Stimulated activated naive B cell treated with anti-CD40 and anti-IgM and Interleukin-4, amounts not matched to agents 10 μg/mL and 1 μg/mL and 100 μg/mL, for 72 hours (primary cell): ENCODE measurements at regions not wholly inside any gene's neighbourhood (a gene's known extent, or its start where the extent isn't known, plus 50 kb on each side); places are given as distances from the start of the nearest gene placed in this dataset.
"Not testable (repeated sequence)": the region's sequence is repeated elsewhere in the genome, so short reads cannot be mapped to it uniquely, and the experiment has no call there.

Experiments
- ATAC-seq, 2 donors: fragments of 150-1000 bp; cut with Tn5 transposase; replicated peaks; 2 replicates each; pipeline ENCODE4 v1.10.0; 2021; ENCODE audit warnings: moderate library complexity in 1 of 2
- DNase-seq: peaks from one replicate; pipeline ENCODE4 v3.0.0; 2021
- H3K27ac Mint-ChIP-seq: one replicate; pipeline ENCODE4 v1.8.0; 2022; ENCODE audit warnings: mild to moderate bottlenecking, mixed read lengths
- H3K27me3 Mint-ChIP-seq, 2 donors: one replicate each; pipeline ENCODE4 v1.8.0; 2022; ENCODE audit warnings: mixed read lengths in 2 of 2
- H3K36me3 Mint-ChIP-seq, 2 donors: one replicate each; pipeline ENCODE4 v1.8.0; 2022; ENCODE audit warnings: mixed read lengths in 2 of 2, mild to moderate bottlenecking in 1 of 2
- H3K4me1 Mint-ChIP-seq, 2 donors: one replicate each; pipeline ENCODE4 v1.8.0; 2022; ENCODE audit warnings: mixed read lengths in 2 of 2, mild to moderate bottlenecking in 1 of 2
- H3K4me3 Mint-ChIP-seq, 2 donors: one replicate each; pipeline ENCODE4 v1.8.0; 2022; ENCODE audit warnings: mild to moderate bottlenecking in 2 of 2, mixed read lengths in 2 of 2, moderate library complexity in 1 of 2
- H3K9me3 Mint-ChIP-seq, 2 donors: one replicate each; pipeline ENCODE4 v1.8.0; 2022; ENCODE audit warnings: mixed read lengths in 2 of 2, mild to moderate bottlenecking in 1 of 2

- H3K36me3 Mint-ChIP-seq, result no peaks in the 10 kb centered on the region
- peaks cover 27 to 28% of the 10 kb centered on the region in 2 donors for H3K27me3 Mint-ChIP-seq
- ATAC-seq, result peak; percentile 76
- H3K9me3 Mint-ChIP-seq, result no peaks in the 10 kb centered on the region
- H3K27ac Mint-ChIP-seq, result peak overlapping the region; percentile 21
- no peaks in the 10 kb centered on the region for H3K4me1 Mint-ChIP-seq
- no peak overlapping the region for H3K4me3 Mint-ChIP-seq
- peak; percentile 6 for DNase-seq
Measured at GRCh38 chr1:4172644-4173599, 272.9 kb upstream of the C1orf174 start.

GRCh38 chr1:4173731-4174130, 273.7 kb upstream of the C1orf174 start:
- ATAC-seq (no peak), DNase-seq (no peak)
- no peak overlapping the region for H3K4me3 Mint-ChIP-seq
- H3K9me3 Mint-ChIP-seq, result no peaks in the 10 kb centered on the region
- no peaks in the 10 kb centered on the region for H3K36me3 Mint-ChIP-seq
- H3K27ac Mint-ChIP-seq, result no peak overlapping the region
- no peaks in the 10 kb centered on the region for H3K4me1 Mint-ChIP-seq
- peaks cover 27 to 28% of the 10 kb centered on the region in 2 donors for H3K27me3 Mint-ChIP-seq

- H3K9me3 Mint-ChIP-seq, result no peaks in the 10 kb centered on the region
- H3K4me1 Mint-ChIP-seq, result no peaks in the 10 kb centered on the region
- H3K27ac Mint-ChIP-seq, result no peak overlapping the region
- H3K4me3 Mint-ChIP-seq, result no peak overlapping the region
- ATAC-seq, result no peak
- H3K27me3 Mint-ChIP-seq, result peaks cover 27 to 28% of the 10 kb centered on the region in 2 donors
- no peaks in the 10 kb centered on the region for H3K36me3 Mint-ChIP-seq
- no peak for DNase-seq
Measured at GRCh38 chr1:4174291-4175200, 274.5 kb upstream of the C1orf174 start.

GRCh38 chr1:4175566-4176405, 275.7 kb upstream of the C1orf174 start:
- no peaks in the 10 kb centered on the region for H3K4me1 Mint-ChIP-seq
- peaks cover 27 to 28% of the 10 kb centered on the region in 2 donors for H3K27me3 Mint-ChIP-seq
- H3K4me3 Mint-ChIP-seq, result no peak overlapping the region
- H3K36me3 Mint-ChIP-seq, result no peaks in the 10 kb centered on the region
- no peaks in the 10 kb centered on the region for H3K9me3 Mint-ChIP-seq
- ATAC-seq (no peak), DNase-seq (no peak)
- no peak overlapping the region for H3K27ac Mint-ChIP-seq

- no peak overlapping the region for H3K27ac Mint-ChIP-seq
- no peaks in the 10 kb centered on the region for H3K36me3 Mint-ChIP-seq
- H3K4me3 Mint-ChIP-seq, result no peak overlapping the region
- peaks cover 19 to 23% of the 10 kb centered on the region in 2 donors for H3K27me3 Mint-ChIP-seq
- ATAC-seq (no peak), DNase-seq (no peak)
- H3K9me3 Mint-ChIP-seq, result no peaks in the 10 kb centered on the region
- no peaks in the 10 kb centered on the region for H3K4me1 Mint-ChIP-seq
Measured at GRCh38 chr1:4176841-4177240, 276.8 kb upstream of the C1orf174 start.

- Mint-ChIP-seq H3K4me1 (no peaks in the 10 kb centered on the region), H3K27ac (no peak overlapping the region), H3K9me3 (no peaks in the 10 kb centered on the region), H3K4me3 (no peak overlapping the region), H3K27me3 (peaks cover 12 to 17% of the 10 kb centered on the region in 2 donors), H3K36me3 (no peaks in the 10 kb centered on the region)
- no peak for DNase-seq
- ATAC-seq, result no peak
Measured at GRCh38 chr1:4177425-4178150, 277.5 kb upstream of the C1orf174 start.

- DNase-seq (no peak), ATAC-seq (no peak)
- no peaks in the 10 kb centered on the region for H3K9me3 Mint-ChIP-seq
- no peak overlapping the region for H3K4me3 Mint-ChIP-seq
- H3K27ac Mint-ChIP-seq, result no peak overlapping the region
- no peaks in the 10 kb centered on the region for H3K4me1 Mint-ChIP-seq
- peaks cover 5 to 13% of the 10 kb centered on the region in 2 donors for H3K27me3 Mint-ChIP-seq
- H3K36me3 Mint-ChIP-seq, result no peaks in the 10 kb centered on the region
Measured at GRCh38 chr1:4178501-4179113, 278.5 kb upstream of the C1orf174 start.

GRCh38 chr1:4179914-4180735, 280.1 kb upstream of the C1orf174 start:
- Mint-ChIP-seq H3K27ac (no peak overlapping the region), H3K27me3 (peaks cover 0 to 4% of the 10 kb centered on the region in 2 donors), H3K4me1 (no peaks in the 10 kb centered on the region), H3K9me3 (no peaks in the 10 kb centered on the region), H3K36me3 (no peaks in the 10 kb centered on the region), H3K4me3 (no peak overlapping the region)
- no peak for DNase-seq
- ATAC-seq, result no peak

GRCh38 chr1:4186486-4186885, 286.4 kb upstream of the C1orf174 start:
- not testable (repeated sequence) for H3K9me3 Mint-ChIP-seq, H3K27me3 Mint-ChIP-seq, H3K36me3 Mint-ChIP-seq, DNase-seq, H3K4me1 Mint-ChIP-seq, ATAC-seq, H3K27ac Mint-ChIP-seq, H3K4me3 Mint-ChIP-seq

GRCh38 chr1:4203501-4203900, 303.4 kb upstream of the C1orf174 start:
- Mint-ChIP-seq H3K27ac (no peak overlapping the region), H3K4me3 (no peak overlapping the region), H3K9me3 (peaks cover 22 to 32% of the 10 kb centered on the region in 2 donors), H3K4me1 (no peaks in the 10 kb centered on the region), H3K27me3 (peaks cover 7 to 23% of the 10 kb centered on the region in 2 donors), H3K36me3 (no peaks in the 10 kb centered on the region)
- DNase-seq, result no peak
- ATAC-seq, result no peak

GRCh38 chr1:4207183-4207582, 307.1 kb upstream of the C1orf174 start:
- Mint-ChIP-seq H3K27me3 (peaks cover 6 to 11% of the 10 kb centered on the region in 2 donors), H3K4me1 (no peaks in the 10 kb centered on the region), H3K36me3 (no peaks in the 10 kb centered on the region), H3K27ac (no peak overlapping the region), H3K4me3 (no peak overlapping the region), H3K9me3 (peaks cover 20 to 25% of the 10 kb centered on the region in 2 donors)
- DNase-seq (no peak), ATAC-seq (no peak)

- H3K4me1 Mint-ChIP-seq, result no peaks in the 10 kb centered on the region
- DNase-seq (no peak), ATAC-seq (no peak)
- peaks cover 8 to 11% of the 10 kb centered on the region in 2 donors for H3K27me3 Mint-ChIP-seq
- H3K4me3 Mint-ChIP-seq, result no peak overlapping the region
- H3K9me3 Mint-ChIP-seq, result peaks cover 18 to 22% of the 10 kb centered on the region in 2 donors
- H3K36me3 Mint-ChIP-seq, result no peaks in the 10 kb centered on the region
- no peak overlapping the region for H3K27ac Mint-ChIP-seq
Measured at GRCh38 chr1:4207842-4208692, 308.0 kb upstream of the C1orf174 start.
